H9 (cell line): ENCODE measurements at regions not wholly inside any gene's neighbourhood (a gene's known extent, or its start where the extent isn't known, plus 50 kb on each side); places are given as distances from the start of the nearest gene placed in this dataset.

Experiments
- DNase-seq: peaks from one replicate; pipeline ENCODE4 v3.0.0-alpha.2; 2017
- H2AFZ ChIP-seq: one replicate; pipeline ENCODE4 v1.6.1; 2013; ENCODE audit warnings: mild to moderate bottlenecking, low read length, control low read depth, moderate library complexity
- H2AK5ac ChIP-seq: 2 replicates; pipeline ENCODE4 v1.6.1; 2013; ENCODE audit warnings: low read length, control low read depth, mixed read lengths; ENCODE audit not compliant: insufficient read length
- H2BK120ac ChIP-seq: one replicate; pipeline ENCODE4 v1.6.1; 2013; ENCODE audit warnings: low read depth, mild to moderate bottlenecking, low read length, control low read depth, inconsistent platforms; ENCODE audit not compliant: poor library complexity, severe bottlenecking
- H2BK12ac ChIP-seq: 2 replicates; pipeline ENCODE4 v1.6.1; 2013; ENCODE audit warnings: low read length, control low read depth, mixed read lengths, low read depth; ENCODE audit not compliant: insufficient read length
- H2BK15ac ChIP-seq: 2 replicates; pipeline ENCODE4 v1.6.1; 2013; ENCODE audit warnings: low read depth, low read length, control low read depth
- H2BK20ac ChIP-seq: one replicate; pipeline ENCODE4 v1.6.1; 2013; ENCODE audit warnings: low read depth, mild to moderate bottlenecking, low read length, control low read depth, inconsistent platforms; ENCODE audit not compliant: poor library complexity, severe bottlenecking
- H2BK5ac ChIP-seq: 2 replicates; pipeline ENCODE4 v1.6.1; 2013; ENCODE audit warnings: low read length, control low read depth, mixed read lengths; ENCODE audit not compliant: insufficient read length
- H3K14ac ChIP-seq: 2 replicates; pipeline ENCODE4 v1.6.1; 2013; ENCODE audit warnings: low read length, control low read depth; ENCODE audit not compliant: insufficient read depth
- H3K18ac ChIP-seq: 2 replicates; pipeline ENCODE4 v1.6.1; 2013; ENCODE audit warnings: low read depth, mild to moderate bottlenecking, mixed read lengths, low read length, control low read depth; ENCODE audit not compliant: insufficient read length
- H3K23ac ChIP-seq: 2 replicates; pipeline ENCODE4 v1.6.1; 2013; ENCODE audit warnings: low read length, control low read depth, mixed read lengths, low read depth; ENCODE audit not compliant: insufficient read length
- H3K23me2 ChIP-seq: 2 replicates; pipeline ENCODE4 v1.6.1; 2013; ENCODE audit warnings: low read depth, mild to moderate bottlenecking, mixed read lengths, low read length, control low read depth; ENCODE audit not compliant: insufficient read length, poor library complexity, severe bottlenecking
- H3K27ac ChIP-seq: 2 replicates; pipeline ENCODE4 v1.5.1; 2013; ENCODE audit warnings: low read length, control low read depth, mixed read lengths, low read depth; ENCODE audit not compliant: insufficient read length
- H3K27me3 ChIP-seq: 2 replicates; pipeline ENCODE4 v1.6.1; 2013; ENCODE audit warnings: low read length, control low read depth, inconsistent platforms; ENCODE audit not compliant: insufficient read depth
- H3K4ac ChIP-seq: 2 replicates; pipeline ENCODE4 v1.6.1; 2013; ENCODE audit warnings: low read depth, mild to moderate bottlenecking, control low read depth, inconsistent platforms, low read length, moderate library complexity
- H3K4me1 ChIP-seq: 2 replicates; pipeline ENCODE4 v1.6.1; 2013; ENCODE audit warnings: low read length, control low read depth, inconsistent platforms; ENCODE audit not compliant: insufficient read depth
- H3K4me2 ChIP-seq: 2 replicates; pipeline ENCODE4 v1.6.1; 2013; ENCODE audit warnings: low read length, control low read depth, mixed read lengths; ENCODE audit not compliant: insufficient read length, insufficient read depth
- H3K56ac ChIP-seq: 2 replicates; pipeline ENCODE4 v1.6.1; 2013; ENCODE audit warnings: low read depth, mild to moderate bottlenecking, mixed read lengths, low read length, control low read depth; ENCODE audit not compliant: insufficient read length
- H3K79me1 ChIP-seq: 2 replicates; pipeline ENCODE4 v1.6.1; 2013; ENCODE audit warnings: low read depth, mild to moderate bottlenecking, moderate library complexity, low read length, control low read depth, inconsistent platforms; ENCODE audit not compliant: insufficient read depth, poor library complexity, severe bottlenecking
- H3K79me2 ChIP-seq: 2 replicates; pipeline ENCODE4 v1.6.1; 2013; ENCODE audit warnings: low read length, control low read depth, inconsistent platforms; ENCODE audit not compliant: insufficient read depth
- H3K9ac ChIP-seq: 2 replicates; pipeline ENCODE4 v1.6.1; 2013; ENCODE audit warnings: low read length, control low read depth, mixed read lengths; ENCODE audit not compliant: insufficient read length; ENCODE audit errors: extremely low read depth
- H3K9me3 ChIP-seq: one replicate; pipeline ENCODE4 v1.6.1; 2013; ENCODE audit warnings: low read depth, low read length, inconsistent platforms; ENCODE audit not compliant: control insufficient read depth
- H3T11ph ChIP-seq: one replicate; pipeline ENCODE4 v1.6.1; 2013; ENCODE audit warnings: mild to moderate bottlenecking, low read length, control low read depth, inconsistent platforms
- H4K20me1 ChIP-seq: one replicate; pipeline ENCODE4 v1.6.1; 2013; ENCODE audit not compliant: control insufficient read depth, insufficient read length, insufficient read depth
- H4K5ac ChIP-seq: 2 replicates; pipeline ENCODE4 v1.6.1; 2013; ENCODE audit warnings: low read depth, mild to moderate bottlenecking, mixed read lengths, low read length, control low read depth; ENCODE audit not compliant: insufficient read length
- H4K8ac ChIP-seq: replicated peaks from 2 replicates; pipeline ENCODE4 v1.6.1; 2013; ENCODE audit warnings: low read length, control low read depth, mixed read lengths, low read depth; ENCODE audit not compliant: insufficient read length
- H4K91ac ChIP-seq: 2 replicates; pipeline ENCODE4 v1.6.1; 2013; ENCODE audit warnings: low read depth, mild to moderate bottlenecking, moderate library complexity, mixed read lengths, low read length, control low read depth; ENCODE audit not compliant: insufficient read length
- H3K27ac Mint-ChIP-seq, 3 experiments: 2 replicates in 2 of 3; 3 replicates in 1 of 3; pipeline ENCODE4 v1.8.0; 2020 to 2021; ENCODE audit warnings: mixed read lengths in 3 of 3, mild to moderate bottlenecking in 1 of 3, moderate library complexity in 1 of 3
- H3K27me3 Mint-ChIP-seq: 2 replicates; pipeline ENCODE4 v1.8.0; 2021; ENCODE audit warnings: low read depth, mild to moderate bottlenecking, moderate library complexity, mixed read lengths
- H3K36me3 Mint-ChIP-seq, 3 experiments: 2 replicates in 2 of 3; 3 replicates in 1 of 3; pipeline ENCODE4 v1.8.0; 2020 to 2021; ENCODE audit warnings: low read depth in 3 of 3, mixed read lengths in 3 of 3; ENCODE audit not compliant: insufficient read depth in 1 of 3
- H3K4me1 Mint-ChIP-seq, 2 experiments: 2 replicates each; pipeline ENCODE4 v1.8.0; 2020; ENCODE audit warnings: mixed read lengths in 2 of 2
- H3K4me3 Mint-ChIP-seq, 2 experiments: 2 replicates in 1 of 2; 3 replicates in 1 of 2; pipeline ENCODE4 v1.8.0; 2020 to 2021; ENCODE audit warnings: mild to moderate bottlenecking in 2 of 2, mixed read lengths in 2 of 2, moderate library complexity in 1 of 2
- H3K9me3 Mint-ChIP-seq, 2 experiments: 2 replicates in 1 of 2; 3 replicates in 1 of 2; pipeline ENCODE4 v1.8.0; 2020; ENCODE audit warnings: mild to moderate bottlenecking in 2 of 2, mixed read lengths in 2 of 2, moderate library complexity in 1 of 2
- WGBS: extraction: QIAGEN DNeasy Blood & Tissue Kit; methylation state at CpG from one replicate; pipeline ENCODE4 v1.1.7; 2013; ENCODE audit warnings: missing lambda C conversion rate, low lambda C conversion rate, mixed read lengths; ENCODE audit not compliant: insufficient read length; ENCODE audit errors: extremely low coverage; 5-methylcytosine and 5-hydroxymethylcytosine counted together
- TF ChIP-seq, protein P1 (sequence below): fragments of 200-600 bp; sonication (generic); conservative IDR thresholded peaks from 3 replicates; pipeline ENCODE4 v1.8.0; 2021; ENCODE audit warnings: antibody characterized with exemption, mild to moderate bottlenecking

DNA sequence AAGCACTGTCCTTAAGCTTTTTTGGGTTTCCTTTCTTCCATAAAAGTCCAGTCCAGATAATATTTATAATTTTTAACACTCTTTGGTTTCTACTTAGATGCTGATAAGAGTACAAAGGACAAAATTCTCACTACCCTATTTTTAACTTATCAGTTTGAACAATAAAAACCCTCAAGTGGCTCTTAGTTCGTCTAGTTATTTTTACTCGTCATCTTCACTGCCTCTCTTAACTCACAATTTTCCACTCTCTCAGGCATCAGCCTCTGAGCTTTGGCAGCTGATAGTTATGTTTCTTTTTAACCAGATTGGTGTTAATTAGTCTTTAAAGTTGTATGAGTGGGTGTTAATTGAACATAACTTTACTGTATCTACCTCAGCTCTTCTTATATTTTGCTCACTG lies 517.1 kb upstream of the SYT4 start:
- no peak overlapping the region for H3K4ac ChIP-seq
- H3K27ac Mint-ChIP-seq = no peak overlapping the region
- H3K4me2 ChIP-seq = no peak overlapping the region
- no peak overlapping the region for H3K18ac ChIP-seq
- TF ChIP-seq, protein P1, sequence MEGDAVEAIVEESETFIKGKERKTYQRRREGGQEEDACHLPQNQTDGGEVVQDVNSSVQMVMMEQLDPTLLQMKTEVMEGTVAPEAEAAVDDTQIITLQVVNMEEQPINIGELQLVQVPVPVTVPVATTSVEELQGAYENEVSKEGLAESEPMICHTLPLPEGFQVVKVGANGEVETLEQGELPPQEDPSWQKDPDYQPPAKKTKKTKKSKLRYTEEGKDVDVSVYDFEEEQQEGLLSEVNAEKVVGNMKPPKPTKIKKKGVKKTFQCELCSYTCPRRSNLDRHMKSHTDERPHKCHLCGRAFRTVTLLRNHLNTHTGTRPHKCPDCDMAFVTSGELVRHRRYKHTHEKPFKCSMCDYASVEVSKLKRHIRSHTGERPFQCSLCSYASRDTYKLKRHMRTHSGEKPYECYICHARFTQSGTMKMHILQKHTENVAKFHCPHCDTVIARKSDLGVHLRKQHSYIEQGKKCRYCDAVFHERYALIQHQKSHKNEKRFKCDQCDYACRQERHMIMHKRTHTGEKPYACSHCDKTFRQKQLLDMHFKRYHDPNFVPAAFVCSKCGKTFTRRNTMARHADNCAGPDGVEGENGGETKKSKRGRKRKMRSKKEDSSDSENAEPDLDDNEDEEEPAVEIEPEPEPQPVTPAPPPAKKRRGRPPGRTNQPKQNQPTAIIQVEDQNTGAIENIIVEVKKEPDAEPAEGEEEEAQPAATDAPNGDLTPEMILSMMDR = no peak
- H3K4me1 Mint-ChIP-seq = no peaks in the 10 kb centered on the region
- H2BK15ac ChIP-seq = no peak overlapping the region
- no peak overlapping the region for H2BK20ac ChIP-seq
- no peak overlapping the region for H4K5ac ChIP-seq
- no peaks in the 10 kb centered on the region for H3K23me2 ChIP-seq
- H3K23ac ChIP-seq = no peak overlapping the region
- H3K27me3 ChIP-seq = no peaks in the 10 kb centered on the region; the same call in 1 of the 2 replicates
- no peak overlapping the region for H3K56ac ChIP-seq
- no peaks in the 10 kb centered on the region for H3K36me3 Mint-ChIP-seq
- H2AFZ ChIP-seq = no peak overlapping the region
- no peaks in the 10 kb centered on the region for H4K20me1 ChIP-seq
- H3K9ac ChIP-seq = no peak overlapping the region
- H3K4me1 ChIP-seq = no peaks in the 10 kb centered on the region
- no CpG with 5 or more reads among the region's 2 CpGs for WGBS
- no peak overlapping the region for H2BK12ac ChIP-seq
- no peak overlapping the region for H3K27ac ChIP-seq
- H3K79me1 ChIP-seq = no peaks in the 10 kb centered on the region
- H3K14ac ChIP-seq = no peak overlapping the region
- H3K9me3 Mint-ChIP-seq = no peaks in the 10 kb centered on the region
- no peaks in the 10 kb centered on the region for H3K9me3 ChIP-seq
- H4K8ac ChIP-seq = no peak overlapping the region
- H4K91ac ChIP-seq = no peak overlapping the region
- H3K4me3 Mint-ChIP-seq = no peak overlapping the region
- no peaks in the 10 kb centered on the region for H3K27me3 Mint-ChIP-seq
- H2BK120ac ChIP-seq = no peak overlapping the region
- H2AK5ac ChIP-seq = no peak overlapping the region
- H3K79me2 ChIP-seq = no peaks in the 10 kb centered on the region
- no peak overlapping the region for H3T11ph ChIP-seq
- H2BK5ac ChIP-seq = no peak overlapping the region
- no peak for DNase-seq
